ENCODE measurements at regions not wholly inside any gene's neighbourhood (a gene's known extent, or its start where the extent isn't known, plus 50 kb on each side); places are given as distances from the start of the nearest gene placed in this dataset.
"Not testable (repeated sequence)": the region's sequence is repeated elsewhere in the genome, so short reads cannot be mapped to it uniquely, and the experiment has no call there.

DNA sequence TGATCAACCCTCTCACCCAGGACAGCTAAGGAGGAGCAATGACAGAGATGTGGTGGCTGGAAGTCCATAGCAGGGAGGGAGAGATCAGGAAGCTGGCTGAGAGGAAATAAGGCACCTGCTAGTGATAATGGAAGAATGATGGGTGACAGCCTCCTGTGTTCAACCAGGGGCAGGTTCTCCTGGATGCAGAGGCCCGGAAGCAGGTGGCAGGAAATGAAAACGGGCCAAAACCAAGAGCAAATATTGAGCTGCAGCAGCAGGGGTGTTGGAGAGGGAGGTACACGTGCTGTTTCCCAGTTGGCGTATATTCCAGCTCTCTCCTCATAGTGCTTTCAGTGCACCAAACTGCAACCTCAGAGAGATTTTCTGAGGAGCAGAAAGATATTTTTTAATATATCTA is 213.4 kb upstream of the TBL1XR1 start:
- Histone ChIP-seq H3K9me3 (ENCODE audit: low read length) (no peaks in the 10 kb centered on the region), H3K4me3 (ENCODE audit: low read length) (no peak overlapping the region), H3K36me3 (ENCODE audit: insufficient read depth, low read length) (no peaks in the 10 kb centered on the region), H3K27me3 (ENCODE audit: insufficient read depth, low read length) (no peaks in the 10 kb centered on the region), H3K4me1 (ENCODE audit: insufficient read depth, low read length) (no peaks in the 10 kb centered on the region), H2AFZ (ENCODE audit: low read depth, low read length) (no peak overlapping the region)

GRCh38 chr3:177411201-177411600 is 213.9 kb upstream of the TBL1XR1 start:
- Histone ChIP-seq H3K9me3 (ENCODE audit: low read length) (no peaks in the 10 kb centered on the region), H3K27me3 (ENCODE audit: insufficient read depth, low read length) (no peaks in the 10 kb centered on the region)

GRCh38 chr3:177412677-177413170 is 215.4 kb upstream of the TBL1XR1 start:
- H2AFZ ChIP-seq (ENCODE audit: low read depth, low read length); H3K4me3 ChIP-seq (ENCODE audit: low read length); H3K9me3 ChIP-seq (ENCODE audit: low read length); H3K36me3 ChIP-seq (ENCODE audit: insufficient read depth, low read length); H3K27me3 ChIP-seq (ENCODE audit: insufficient read depth, low read length); H3K4me1 ChIP-seq (ENCODE audit: insufficient read depth, low read length): not testable (repeated sequence)

More at GRCh38 chr3:177411201-177411600, 213.9 kb upstream of the TBL1XR1 start:
- H3K4me1 ChIP-seq (ENCODE audit: insufficient read depth, low read length), result no peaks in the 10 kb centered on the region
- no peaks in the 10 kb centered on the region for H3K36me3 ChIP-seq (ENCODE audit: insufficient read depth, low read length)
- H3K4me3 ChIP-seq (ENCODE audit: low read length), result no peak overlapping the region
- H2AFZ ChIP-seq (ENCODE audit: low read depth, low read length), result no peak overlapping the region

DNA sequence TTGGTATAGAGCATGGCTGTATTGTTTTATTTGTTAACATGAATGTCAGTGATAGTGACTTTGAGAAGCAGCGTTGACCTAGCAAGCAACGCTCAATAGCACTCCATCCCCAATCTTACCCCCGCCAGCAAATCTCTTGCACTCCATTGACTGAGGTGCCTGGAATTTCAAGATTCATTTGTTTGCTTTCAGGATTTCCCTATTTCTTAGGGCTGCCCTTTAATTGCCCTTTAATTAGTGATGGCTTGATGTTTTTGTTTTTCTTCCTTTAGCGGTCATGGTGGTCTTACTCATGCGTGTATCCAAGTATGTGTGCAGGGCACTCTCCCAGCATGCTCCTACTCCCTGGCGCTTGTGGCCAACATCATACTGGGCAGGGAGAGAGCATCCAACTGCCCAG is 216.8 kb upstream of the TBL1XR1 start:
- Histone ChIP-seq H3K4me1 (ENCODE audit: insufficient read depth, low read length) (no peaks in the 10 kb centered on the region), H2AFZ (ENCODE audit: low read depth, low read length) (no peak overlapping the region), H3K36me3 (ENCODE audit: insufficient read depth, low read length) (no peaks in the 10 kb centered on the region), H3K9me3 (ENCODE audit: low read length) (no peaks in the 10 kb centered on the region), H3K4me3 (ENCODE audit: low read length) (no peak overlapping the region), H3K27me3 (ENCODE audit: insufficient read depth, low read length) (no peaks in the 10 kb centered on the region)

DNA sequence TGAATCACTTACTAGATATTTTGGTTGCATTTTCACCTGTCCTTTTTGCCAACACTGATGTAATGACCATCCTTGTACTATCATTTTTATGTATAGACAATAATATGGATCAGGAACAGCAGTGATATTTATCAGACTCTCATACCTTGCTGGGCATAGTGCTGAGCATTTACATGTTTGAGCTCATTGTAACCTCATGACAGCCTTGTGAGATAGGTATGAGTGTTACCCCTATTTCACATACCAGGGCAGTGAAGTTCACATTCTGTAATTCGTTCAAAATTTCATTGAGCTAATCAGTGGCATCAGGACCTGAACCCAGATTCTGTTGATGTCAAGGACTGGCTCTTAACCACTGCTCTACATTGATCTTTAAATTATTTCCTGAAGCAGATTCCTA is 221.5 kb upstream of the TBL1XR1 start:
- Histone ChIP-seq H3K9me3 (ENCODE audit: low read length) (no peaks in the 10 kb centered on the region), H2AFZ (ENCODE audit: low read depth, low read length) (no peak overlapping the region), H3K36me3 (ENCODE audit: insufficient read depth, low read length) (no peaks in the 10 kb centered on the region), H3K27me3 (ENCODE audit: insufficient read depth, low read length) (no peaks in the 10 kb centered on the region), H3K4me3 (ENCODE audit: low read length) (no peak overlapping the region), H3K4me1 (ENCODE audit: insufficient read depth, low read length) (no peaks in the 10 kb centered on the region)

DNA sequence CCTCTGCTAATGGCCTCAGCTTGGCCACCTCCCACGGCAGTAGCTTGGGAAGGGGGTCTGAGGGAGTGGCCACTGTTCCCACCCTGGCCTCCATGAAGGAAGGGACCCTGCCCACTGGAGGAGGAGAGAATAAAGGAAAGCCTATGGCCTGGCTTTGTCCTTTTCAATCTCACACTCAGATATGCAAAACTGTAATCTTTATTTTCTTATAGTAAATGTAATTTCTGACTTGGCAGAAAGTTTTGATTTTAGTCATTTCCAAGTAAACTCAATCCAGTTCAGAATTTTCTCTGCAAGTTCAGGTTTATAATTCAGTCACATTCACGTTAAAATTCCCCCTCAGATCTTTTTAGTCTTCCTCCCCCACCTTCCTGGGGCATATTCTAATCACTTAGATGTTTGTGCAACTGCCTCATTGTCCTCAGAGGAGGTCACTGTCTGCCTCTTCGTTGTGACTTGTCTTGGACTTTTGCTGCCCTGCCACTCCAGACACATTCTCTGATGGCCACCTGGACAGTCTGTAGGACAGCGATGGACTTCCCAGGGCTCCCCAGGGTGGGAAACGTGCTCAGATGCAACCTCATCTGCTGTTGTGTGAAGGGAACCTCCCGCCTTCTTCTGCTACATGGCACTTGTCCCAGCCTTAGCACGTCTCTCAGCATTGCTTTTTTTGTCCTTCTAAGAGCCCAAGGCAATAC is 222.8 kb upstream of the TBL1XR1 start:
- Histone ChIP-seq H3K36me3 (ENCODE audit: insufficient read depth, low read length) (no peaks in the 10 kb centered on the region), H3K9me3 (ENCODE audit: low read length) (no peaks in the 10 kb centered on the region), H3K4me3 (ENCODE audit: low read length) (no peak overlapping the region), H3K27me3 (ENCODE audit: insufficient read depth, low read length) (no peaks in the 10 kb centered on the region), H2AFZ (ENCODE audit: low read depth, low read length) (no peak overlapping the region), H3K4me1 (ENCODE audit: insufficient read depth, low read length) (no peaks in the 10 kb centered on the region)

DNA sequence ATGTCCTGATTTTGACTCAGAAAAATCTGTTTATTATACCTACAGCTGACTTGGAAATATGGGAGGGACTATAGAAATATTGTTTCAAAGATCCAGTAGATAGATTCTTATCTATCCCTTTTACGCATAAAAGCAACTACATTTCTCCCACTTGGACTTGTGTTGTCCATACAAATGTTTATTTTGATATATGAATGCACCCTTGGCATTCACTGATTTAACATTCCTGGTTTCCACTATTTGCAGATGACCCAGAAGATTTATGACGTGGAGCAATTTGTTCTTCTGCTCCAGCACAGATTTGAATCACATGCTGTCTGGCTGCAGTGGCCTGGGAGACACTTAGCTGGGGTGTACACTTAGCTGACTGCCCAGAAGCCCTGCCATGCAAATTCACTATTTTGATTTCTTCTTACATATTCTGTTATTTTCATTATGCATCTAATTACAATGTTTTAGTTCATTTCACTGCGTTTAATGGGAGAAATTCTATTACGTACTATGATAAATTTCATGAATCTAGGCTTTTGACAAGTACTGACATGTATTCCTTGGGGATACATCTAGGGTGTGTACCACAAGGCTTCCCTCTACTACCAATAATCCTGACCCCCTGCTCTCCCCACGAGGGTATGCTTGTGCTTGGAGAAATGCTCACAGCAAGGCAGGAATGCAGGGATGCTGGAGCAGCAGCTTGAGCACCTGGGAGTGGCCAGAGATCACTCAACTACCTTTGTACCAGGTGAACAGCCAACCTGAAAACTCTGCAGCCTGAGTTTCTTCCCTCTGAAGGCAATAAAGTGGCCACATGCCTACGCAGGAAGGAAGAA is 223.6 kb upstream of the TBL1XR1 start:
- no peaks in the 10 kb centered on the region for H3K27me3 ChIP-seq (ENCODE audit: insufficient read depth, low read length)
- no peak overlapping the region for H2AFZ ChIP-seq (ENCODE audit: low read depth, low read length)
- H3K4me3 ChIP-seq (ENCODE audit: low read length), result no peak overlapping the region

GRCh38 chr3:177421481-177421785 is 224.2 kb upstream of the TBL1XR1 start:
- H3K4me1 ChIP-seq (ENCODE audit: insufficient read depth, low read length), result no peaks in the 10 kb centered on the region
- H3K4me3 ChIP-seq (ENCODE audit: low read length), result no peak overlapping the region
- no peak overlapping the region for H2AFZ ChIP-seq (ENCODE audit: low read depth, low read length)
- no peaks in the 10 kb centered on the region for H3K27me3 ChIP-seq (ENCODE audit: insufficient read depth, low read length)
- no peaks in the 10 kb centered on the region for H3K9me3 ChIP-seq (ENCODE audit: low read length)
- no peaks in the 10 kb centered on the region for H3K36me3 ChIP-seq (ENCODE audit: insufficient read depth, low read length)

More for the DNA sequence above, 223.6 kb upstream of the TBL1XR1 start:
- Histone ChIP-seq H3K4me1 (ENCODE audit: insufficient read depth, low read length) (no peaks in the 10 kb centered on the region), H3K9me3 (ENCODE audit: low read length) (no peaks in the 10 kb centered on the region), H3K36me3 (ENCODE audit: insufficient read depth, low read length) (no peaks in the 10 kb centered on the region)

GRCh38 chr3:177424521-177424920 is 227.2 kb upstream of the TBL1XR1 start:
- no peaks in the 10 kb centered on the region for H3K27me3 ChIP-seq (ENCODE audit: insufficient read depth, low read length)
- peaks cover 4% of the 10 kb centered on the region for H3K4me1 ChIP-seq (ENCODE audit: insufficient read depth, low read length)
- H3K4me3 ChIP-seq (ENCODE audit: low read length), result no peak overlapping the region
- no peak overlapping the region for H2AFZ ChIP-seq (ENCODE audit: low read depth, low read length)
- no peaks in the 10 kb centered on the region for H3K36me3 ChIP-seq (ENCODE audit: insufficient read depth, low read length)
- H3K9me3 ChIP-seq (ENCODE audit: low read length), result no peaks in the 10 kb centered on the region

DNA sequence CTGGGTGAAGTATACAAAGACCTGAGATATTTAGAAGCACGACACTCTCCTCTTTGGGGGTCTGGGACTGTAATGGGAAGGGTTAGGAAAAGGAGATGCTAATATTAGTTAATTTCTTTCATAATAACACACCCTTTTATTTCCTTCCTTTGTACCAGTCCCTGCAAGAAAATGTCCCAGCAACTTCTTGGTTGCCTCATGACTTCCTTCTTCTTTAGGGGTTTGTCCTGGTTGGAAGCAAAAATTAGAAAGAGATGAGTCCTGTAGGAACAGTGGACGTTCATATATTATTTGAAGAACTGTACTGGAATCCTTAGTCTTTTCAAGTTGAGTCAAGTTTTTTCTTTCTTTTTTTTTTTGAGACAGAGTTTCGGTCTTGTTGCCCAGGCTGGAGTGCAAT is 227.8 kb upstream of the TBL1XR1 start:
- no peaks in the 10 kb centered on the region for H3K36me3 ChIP-seq (ENCODE audit: insufficient read depth, low read length)
- H3K27me3 ChIP-seq (ENCODE audit: insufficient read depth, low read length), result no peaks in the 10 kb centered on the region
- H3K4me1 ChIP-seq (ENCODE audit: insufficient read depth, low read length), result peaks cover 8% of the 10 kb centered on the region
- H3K4me3 ChIP-seq (ENCODE audit: low read length), result no peak overlapping the region
- no peak overlapping the region for H2AFZ ChIP-seq (ENCODE audit: low read depth, low read length)
- no peaks in the 10 kb centered on the region for H3K9me3 ChIP-seq (ENCODE audit: low read length)

- no peaks in the 10 kb centered on the region for H3K27me3 ChIP-seq (ENCODE audit: insufficient read depth, low read length)
Observed at GRCh38 chr3:177426106-177426877, 229.0 kb upstream of the TBL1XR1 start.

GRCh38 chr3:177426878-177427495 is 229.7 kb upstream of the TBL1XR1 start:
- Histone ChIP-seq H2AFZ (ENCODE audit: low read depth, low read length) (no peak overlapping the region), H3K27me3 (ENCODE audit: insufficient read depth, low read length) (no peaks in the 10 kb centered on the region), H3K4me3 (ENCODE audit: low read length) (no peak overlapping the region), H3K4me1 (ENCODE audit: insufficient read depth, low read length) (peaks cover 17% of the 10 kb centered on the region), H3K36me3 (ENCODE audit: insufficient read depth, low read length) (no peaks in the 10 kb centered on the region), H3K9me3 (ENCODE audit: low read length) (no peaks in the 10 kb centered on the region)

More at GRCh38 chr3:177426106-177426877, 229.0 kb upstream of the TBL1XR1 start:
- Histone ChIP-seq H3K4me1 (ENCODE audit: insufficient read depth, low read length) (peaks cover 10% of the 10 kb centered on the region), H3K36me3 (ENCODE audit: insufficient read depth, low read length) (no peaks in the 10 kb centered on the region), H3K9me3 (ENCODE audit: low read length) (no peaks in the 10 kb centered on the region), H2AFZ (ENCODE audit: low read depth, low read length) (no peak overlapping the region), H3K4me3 (ENCODE audit: low read length) (no peak overlapping the region)

DNA sequence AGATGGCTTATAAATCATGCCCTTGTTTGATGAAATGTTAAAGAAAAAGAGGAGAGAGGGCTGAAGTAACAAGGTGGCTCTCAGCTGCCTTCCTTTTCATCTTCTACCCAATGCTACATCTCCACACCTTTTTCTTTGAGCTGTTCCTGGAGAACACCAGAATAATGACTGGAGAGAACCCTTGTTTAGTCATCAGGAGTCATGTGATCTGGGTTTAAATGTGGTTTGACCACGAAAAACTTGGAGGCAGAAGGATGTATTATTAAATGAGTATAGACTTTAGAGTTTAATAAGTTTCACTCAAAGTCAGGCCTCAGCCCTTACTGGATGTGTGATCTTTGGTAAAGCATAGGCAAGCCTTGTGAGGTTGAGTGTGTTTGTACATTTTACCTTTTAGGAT is 230.3 kb upstream of the TBL1XR1 start:
- Histone ChIP-seq H3K9me3 (ENCODE audit: low read length) (no peaks in the 10 kb centered on the region), H3K36me3 (ENCODE audit: insufficient read depth, low read length) (no peaks in the 10 kb centered on the region), H3K27me3 (ENCODE audit: insufficient read depth, low read length) (no peaks in the 10 kb centered on the region), H3K4me1 (ENCODE audit: insufficient read depth, low read length) (peaks cover 21% of the 10 kb centered on the region), H2AFZ (ENCODE audit: low read depth, low read length) (no peak overlapping the region), H3K4me3 (ENCODE audit: low read length) (no peak overlapping the region)

All from neuron (in vitro differentiated cells).